GM12892 (cell line): ENCODE measurements at regions not wholly inside any gene's neighbourhood (a gene's known extent, or its start where the extent isn't known, plus 50 kb on each side); places are given as distances from the start of the nearest gene placed in this dataset.

Experiments used
- POLR2A ChIP-seq: IDR thresholded peaks from 2 replicates; pipeline ENCODE4 v1.6.1; 2011; ENCODE audit warnings: low read depth, low read length, control low read depth
- POLR2AphosphoS5 ChIP-seq: IDR thresholded peaks from 2 replicates; pipeline ENCODE4 v1.6.1; 2011; ENCODE audit warnings: low read depth, low read length, control low read depth

DNA sequence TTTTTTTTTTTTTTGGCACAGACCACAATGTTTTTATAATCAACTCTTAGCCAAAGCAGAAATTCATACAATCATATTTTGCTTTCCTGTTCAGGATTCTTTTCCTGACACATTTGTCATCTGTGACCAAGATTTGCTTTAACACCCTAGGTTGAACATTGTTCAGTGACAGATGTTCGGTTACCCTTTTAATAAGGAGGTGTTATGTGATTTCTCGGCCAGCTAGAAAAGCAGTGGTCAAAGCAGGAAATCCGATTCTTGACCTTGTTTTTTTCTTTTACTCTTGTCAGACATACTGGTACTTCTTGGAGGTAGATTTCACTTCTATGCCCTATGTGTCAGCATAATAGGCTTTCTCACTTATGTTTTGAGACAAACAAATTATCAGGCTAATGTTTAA, 335.3 kb upstream of the ACTBL2 start:
- no peak for TF ChIP-seq POLR2AphosphoS5
- no peak for TF ChIP-seq POLR2A
